COLO668 (cell line): ENCODE measurements at regions not wholly inside any gene's neighbourhood (a gene's known extent, or its start where the extent isn't known, plus 50 kb on each side); places are given as distances from the start of the nearest gene placed in this dataset.

Experiments used
- DNase-seq: peaks from one replicate; lab custom pipeline; 2025; ENCODE audit not compliant: unreplicated experiment; lab: John Stamatoyannopoulos, UW

- peak; percentile 41 for DNase-seq
Measured at GRCh38 chr12:19572920-19573558, 133.7 kb downstream of the AEBP2 start.

GRCh38 chr12:19573866-19574265 lies 134.6 kb downstream of the AEBP2 start:
- DNase-seq = no peak

GRCh38 chr12:19574601-19575000 lies 135.3 kb downstream of the AEBP2 start:
- DNase-seq = no peak

- peak; percentile 78 for DNase-seq
Measured at GRCh38 chr12:19575337-19576243, 136.3 kb downstream of the AEBP2 start.

- no peak for DNase-seq
Measured at GRCh38 chr12:19576506-19577280, 137.4 kb downstream of the AEBP2 start.

GRCh38 chr12:19577281-19577530 lies 137.9 kb downstream of the AEBP2 start:
- DNase-seq = no peak

GRCh38 chr12:19584732-19585131 lies 145.4 kb downstream of the AEBP2 start:
- DNase-seq = no peak

- DNase-seq = no peak
Measured at GRCh38 chr12:19588951-19589350, 149.7 kb downstream of the AEBP2 start.

- no peak for DNase-seq
Measured at GRCh38 chr12:19591951-19592350, 152.7 kb downstream of the AEBP2 start.

GRCh38 chr12:19596434-19597166 lies 157.3 kb downstream of the AEBP2 start:
- no peak for DNase-seq

- DNase-seq = no peak
Measured at GRCh38 chr12:19597167-19598026, 158.1 kb downstream of the AEBP2 start.

GRCh38 chr12:19605720-19606119 lies 166.4 kb downstream of the AEBP2 start:
- DNase-seq = no peak

- no peak for DNase-seq
Measured at GRCh38 chr12:19608039-19608438, 168.7 kb downstream of the AEBP2 start.

GRCh38 chr12:19613051-19613535 lies 173.8 kb downstream of the AEBP2 start:
- DNase-seq = no peak

GRCh38 chr12:19614601-19615383 lies 175.5 kb downstream of the AEBP2 start:
- no peak for DNase-seq

- DNase-seq = no peak
Measured at GRCh38 chr12:19615384-19615725, 176.1 kb downstream of the AEBP2 start.

- DNase-seq = no peak
Measured at GRCh38 chr12:19616781-19617180, 177.5 kb downstream of the AEBP2 start.

- DNase-seq = no peak
Measured at GRCh38 chr12:19620222-19620621, 180.9 kb downstream of the AEBP2 start.

GRCh38 chr12:19623751-19624399 lies 184.6 kb downstream of the AEBP2 start:
- DNase-seq = no peak
